ENCODE measurements at regions not wholly inside any gene's neighbourhood (a gene's known extent, or its start where the extent isn't known, plus 50 kb on each side); places are given as distances from the start of the nearest gene placed in this dataset.

- TF ChIP-seq EZH2phosphoT487 (conservative IDR thresholded peaks at IDR 0.05; ENCODE audit: low read length) (no peak), CTCF (IDR thresholded peaks at IDR 0.05; ENCODE audit: insufficient read depth, low read length, poor library complexity, severe bottlenecking) (no peak)
Observed at GRCh38 chr18:14912967-14913366, 165.0 kb downstream of the ANKRD30B start.
